ENCODE measurements at regions not wholly inside any gene's neighbourhood (a gene's known extent, or its start where the extent isn't known, plus 50 kb on each side); places are given as distances from the start of the nearest gene placed in this dataset.

DNA sequence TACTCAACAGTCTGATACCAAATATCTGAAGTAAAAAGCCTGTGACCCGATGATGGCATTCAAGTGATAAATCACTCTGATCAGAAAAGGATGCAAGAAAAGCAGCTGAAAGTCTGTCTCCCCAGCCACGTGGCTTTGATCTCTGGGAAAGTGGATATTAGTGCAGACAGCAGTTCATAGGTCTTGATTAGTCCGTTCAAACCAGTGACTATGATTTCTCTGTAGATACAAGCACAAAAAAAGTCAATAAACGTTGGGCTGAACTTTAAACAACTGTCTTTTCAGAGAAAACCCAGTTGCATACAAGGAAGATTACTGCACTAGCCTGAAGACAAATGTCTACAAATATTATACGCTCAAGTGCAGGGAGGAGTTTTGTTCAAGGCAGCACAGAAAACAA, 107.7 kb upstream of the CDC42EP3 start:
- TF ChIP-seq, protein P1, sequence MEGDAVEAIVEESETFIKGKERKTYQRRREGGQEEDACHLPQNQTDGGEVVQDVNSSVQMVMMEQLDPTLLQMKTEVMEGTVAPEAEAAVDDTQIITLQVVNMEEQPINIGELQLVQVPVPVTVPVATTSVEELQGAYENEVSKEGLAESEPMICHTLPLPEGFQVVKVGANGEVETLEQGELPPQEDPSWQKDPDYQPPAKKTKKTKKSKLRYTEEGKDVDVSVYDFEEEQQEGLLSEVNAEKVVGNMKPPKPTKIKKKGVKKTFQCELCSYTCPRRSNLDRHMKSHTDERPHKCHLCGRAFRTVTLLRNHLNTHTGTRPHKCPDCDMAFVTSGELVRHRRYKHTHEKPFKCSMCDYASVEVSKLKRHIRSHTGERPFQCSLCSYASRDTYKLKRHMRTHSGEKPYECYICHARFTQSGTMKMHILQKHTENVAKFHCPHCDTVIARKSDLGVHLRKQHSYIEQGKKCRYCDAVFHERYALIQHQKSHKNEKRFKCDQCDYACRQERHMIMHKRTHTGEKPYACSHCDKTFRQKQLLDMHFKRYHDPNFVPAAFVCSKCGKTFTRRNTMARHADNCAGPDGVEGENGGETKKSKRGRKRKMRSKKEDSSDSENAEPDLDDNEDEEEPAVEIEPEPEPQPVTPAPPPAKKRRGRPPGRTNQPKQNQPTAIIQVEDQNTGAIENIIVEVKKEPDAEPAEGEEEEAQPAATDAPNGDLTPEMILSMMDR (conservative IDR thresholded peaks at IDR 0.05; ENCODE audit: low read length), result no peak
- no peak for TF ChIP-seq EZH2phosphoT487 (IDR thresholded peaks at IDR 0.05; ENCODE audit: borderline replicate concordance)

Data from Loucy (cell line).